NCI-H774 (cell line): ENCODE measurements at regions not wholly inside any gene's neighbourhood (a gene's known extent, or its start where the extent isn't known, plus 50 kb on each side); places are given as distances from the start of the nearest gene placed in this dataset.

Source experiments
- DNase-seq: peaks from one replicate; lab custom pipeline; 2025; lab: John Stamatoyannopoulos, UW

DNA sequence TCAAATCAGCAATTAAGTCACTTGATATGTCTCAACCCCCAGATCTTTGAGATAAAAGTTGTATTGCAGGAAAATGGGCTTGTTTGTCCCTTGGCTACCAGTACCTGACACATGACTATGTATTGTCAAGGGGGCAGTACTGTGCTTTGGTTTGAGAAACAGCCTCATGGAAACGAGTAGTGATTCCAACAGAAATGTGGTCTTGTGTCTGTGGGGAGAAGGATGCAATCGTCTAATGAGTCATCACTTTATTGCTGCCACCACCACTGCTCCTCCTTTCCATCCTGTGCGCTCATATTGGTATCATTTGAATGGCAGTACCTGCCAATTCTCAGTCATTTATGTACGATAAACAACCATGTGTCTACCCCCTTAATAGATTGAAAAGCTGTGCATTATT lies 72.8 kb upstream of the ARHGAP5 start:
- no peak for DNase-seq

DNA sequence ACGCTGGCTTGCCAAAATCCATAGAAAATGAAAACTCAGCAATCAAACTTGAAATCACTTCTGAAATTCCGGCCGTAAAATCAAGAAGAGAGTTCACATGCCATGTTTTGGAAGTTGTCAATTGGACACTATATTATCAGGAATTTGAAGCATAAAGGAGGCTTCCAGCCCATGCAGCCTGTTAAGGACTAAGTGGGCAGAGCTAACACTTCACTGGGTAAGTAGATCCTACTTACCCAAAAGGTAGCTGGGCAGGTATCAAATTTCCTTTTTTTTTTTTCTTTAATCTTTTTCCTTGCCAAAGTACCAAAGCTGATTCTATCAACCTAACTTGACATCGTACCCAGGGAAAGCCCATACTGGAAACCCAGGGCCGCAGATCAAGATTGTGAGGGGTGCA lies 71.5 kb upstream of the ARHGAP5 start:
- no peak for DNase-seq

DNA sequence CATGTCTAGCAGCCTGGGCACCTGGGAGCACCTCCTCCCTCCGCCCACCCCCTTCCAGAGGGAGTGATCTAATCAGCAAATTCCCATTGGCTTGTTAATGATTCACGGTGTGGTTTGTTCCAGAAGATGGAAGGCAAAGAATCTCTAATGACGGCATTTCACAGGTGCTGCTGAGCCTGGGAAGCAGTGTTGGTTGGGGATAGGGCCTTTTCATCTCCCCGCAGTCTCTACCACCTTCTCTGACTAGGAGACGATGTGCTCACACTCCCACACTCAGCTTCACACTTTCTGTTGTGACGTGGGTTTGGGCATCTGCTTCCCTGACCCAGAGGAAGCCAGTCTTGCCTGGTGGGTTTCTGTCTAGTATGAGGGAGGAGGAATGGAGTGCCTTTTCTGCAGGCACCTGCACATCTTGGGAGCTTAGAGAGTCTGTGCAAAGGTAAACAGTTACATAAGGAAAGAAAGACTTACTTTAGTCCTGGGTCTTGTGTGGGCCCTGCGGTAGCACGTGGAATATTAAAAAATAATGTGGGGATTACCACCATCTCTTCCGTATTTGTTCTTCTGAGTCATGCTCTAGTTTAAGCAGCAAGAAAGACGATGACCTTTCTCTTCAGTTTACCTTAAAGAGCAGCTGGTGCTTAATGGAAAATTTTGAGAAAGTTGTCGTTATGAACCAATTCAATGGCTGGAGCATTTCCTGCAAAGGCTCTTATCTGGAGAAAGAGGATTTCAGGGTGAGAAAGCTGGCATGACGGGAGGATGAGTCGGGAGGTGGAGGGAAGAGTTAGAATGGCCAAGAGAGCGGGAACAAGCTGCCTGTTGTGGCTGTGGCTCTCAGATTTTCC lies 70.6 kb upstream of the ARHGAP5 start:
- DNase-seq = no peak

GRCh38 chr14:32007755-32008362 lies 69.2 kb upstream of the ARHGAP5 start:
- no peak for DNase-seq

GRCh38 chr14:32008602-32009193 lies 68.4 kb upstream of the ARHGAP5 start:
- DNase-seq = no peak

- no peak for DNase-seq
Measured at GRCh38 chr14:32009221-32009975, 67.7 kb upstream of the ARHGAP5 start.

- DNase-seq = no peak
Measured at GRCh38 chr14:32009976-32010581, 67.0 kb upstream of the ARHGAP5 start.

- DNase-seq = no peak
Measured at GRCh38 chr14:32010604-32011125, 66.4 kb upstream of the ARHGAP5 start.

GRCh38 chr14:32011225-32011624 lies 65.9 kb upstream of the ARHGAP5 start:
- DNase-seq = no peak

GRCh38 chr14:32012062-32012461 lies 65.0 kb upstream of the ARHGAP5 start:
- no peak for DNase-seq

GRCh38 chr14:32012571-32012970 lies 64.5 kb upstream of the ARHGAP5 start:
- no peak for DNase-seq

GRCh38 chr14:32013083-32013482 lies 64.0 kb upstream of the ARHGAP5 start:
- DNase-seq = no peak

DNA sequence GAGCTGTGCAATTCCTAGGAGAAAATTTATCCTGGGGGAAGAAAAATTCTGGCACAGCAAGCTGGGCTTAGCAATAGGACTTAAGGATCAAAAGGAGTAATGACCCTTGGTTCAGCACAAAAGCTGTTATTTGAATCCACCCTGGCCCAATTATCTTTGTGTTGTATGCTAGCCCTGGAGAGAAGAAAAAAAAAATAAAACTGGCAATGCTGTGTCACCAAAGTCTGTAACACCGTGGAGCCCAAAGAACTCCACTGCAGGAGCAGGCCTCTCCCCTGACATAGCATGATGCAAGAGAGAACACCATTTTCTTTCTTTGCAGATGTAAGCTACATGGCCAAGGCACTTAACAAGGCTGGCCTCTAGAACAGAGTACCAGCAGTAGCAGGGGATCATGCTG lies 63.0 kb upstream of the ARHGAP5 start:
- DNase-seq = no peak

DNA sequence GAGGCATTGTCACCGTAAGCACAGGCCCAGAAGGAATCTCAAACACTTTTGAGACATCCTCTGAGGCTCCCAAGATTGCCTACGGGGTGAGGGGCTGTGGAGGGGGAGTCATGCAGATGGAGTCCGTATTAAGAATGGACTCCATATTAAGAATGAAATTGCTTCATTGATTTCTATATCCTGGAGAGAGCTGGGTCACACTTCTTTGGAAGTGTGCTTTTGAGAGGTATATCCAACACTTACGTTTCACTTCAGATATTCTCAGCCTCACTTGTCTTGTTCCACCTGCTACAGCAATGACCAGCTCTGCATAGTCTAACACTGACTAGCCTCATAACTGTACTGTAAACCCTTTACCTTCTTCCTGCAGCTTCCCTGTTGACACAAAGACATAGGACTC lies 62.6 kb upstream of the ARHGAP5 start:
- no peak for DNase-seq

DNA sequence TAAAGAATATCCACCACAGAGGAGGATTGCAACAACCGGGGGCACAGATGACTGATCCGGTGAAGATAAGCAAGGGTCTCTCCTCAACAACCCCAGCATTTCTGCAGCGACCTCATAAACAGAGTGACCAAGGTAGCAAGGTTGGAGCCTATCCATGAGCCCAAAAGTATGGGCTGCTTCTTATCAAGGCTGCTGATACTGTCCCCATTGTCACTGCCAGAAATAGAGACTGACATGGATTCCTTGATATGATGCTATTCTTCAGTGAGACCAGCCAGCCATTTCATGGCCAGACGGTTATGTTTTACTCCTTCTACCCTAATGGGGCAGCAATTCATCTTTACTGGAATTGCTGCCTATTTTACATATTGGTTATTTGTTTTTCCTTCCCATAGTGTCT lies 61.9 kb upstream of the ARHGAP5 start:
- DNase-seq = no peak

DNA sequence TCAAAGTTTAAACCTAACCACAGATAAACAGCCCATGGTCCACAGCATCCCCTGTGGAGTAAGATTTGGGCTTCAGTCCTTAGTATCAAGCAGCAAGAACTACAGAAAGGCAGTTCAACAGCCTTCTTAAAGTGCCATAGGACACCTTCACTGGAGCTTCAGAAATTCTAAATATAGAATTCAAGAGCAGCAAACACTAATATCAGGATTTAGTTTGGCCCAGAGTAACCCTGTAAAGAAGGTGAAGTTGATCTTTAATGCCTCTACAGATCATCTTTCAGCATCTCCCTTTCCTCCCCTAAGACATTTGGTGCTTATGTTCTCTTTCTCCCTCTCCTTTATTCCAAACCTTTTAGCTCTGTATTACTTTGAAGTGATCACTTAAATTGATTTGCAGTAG lies 59.5 kb upstream of the ARHGAP5 start:
- no peak for DNase-seq

- DNase-seq = no peak
Measured at GRCh38 chr14:32018391-32019092, 58.6 kb upstream of the ARHGAP5 start.

DNA sequence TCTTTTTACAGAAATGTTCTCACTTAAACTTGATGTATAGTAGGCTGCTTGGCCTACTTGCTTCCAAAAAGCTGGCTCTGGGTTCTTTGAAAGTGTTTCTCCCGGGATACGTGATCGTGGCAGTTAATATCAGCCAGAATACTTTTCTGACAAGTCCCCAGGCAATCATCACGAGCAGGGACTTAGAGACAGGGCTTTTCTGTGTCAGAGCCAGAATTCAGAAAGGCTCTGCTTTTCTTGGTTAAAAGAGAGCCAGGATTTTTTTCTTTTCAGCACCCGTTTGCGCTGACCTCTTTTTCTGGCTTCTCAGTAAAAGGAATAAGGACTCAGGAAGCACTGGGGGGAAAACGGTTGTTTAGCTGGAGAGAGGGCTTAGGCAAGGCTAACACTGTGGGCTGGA lies 57.8 kb upstream of the ARHGAP5 start:
- no peak for DNase-seq

- DNase-seq = no peak
Measured at GRCh38 chr14:32020882-32021281, 56.2 kb upstream of the ARHGAP5 start.

DNA sequence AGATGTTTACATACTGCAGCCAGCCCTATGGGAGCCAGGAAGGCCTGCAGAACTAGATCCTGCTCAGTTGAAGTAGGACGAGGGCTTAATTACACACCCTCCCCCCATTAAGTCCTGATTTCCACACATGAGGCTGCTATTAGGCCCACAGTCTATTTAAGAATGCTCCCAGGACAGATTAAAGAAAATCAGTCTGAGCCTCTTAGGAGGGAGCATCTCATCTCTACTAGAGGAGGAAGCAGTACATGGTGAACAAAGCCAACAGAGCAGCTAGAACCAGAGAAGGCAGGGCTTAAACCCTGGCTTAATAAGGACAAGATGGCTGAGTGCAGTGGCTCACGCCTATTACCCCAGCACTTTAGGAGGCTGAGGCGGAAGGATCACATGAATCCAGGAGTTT lies 55.8 kb upstream of the ARHGAP5 start:
- DNase-seq = no peak

DNA sequence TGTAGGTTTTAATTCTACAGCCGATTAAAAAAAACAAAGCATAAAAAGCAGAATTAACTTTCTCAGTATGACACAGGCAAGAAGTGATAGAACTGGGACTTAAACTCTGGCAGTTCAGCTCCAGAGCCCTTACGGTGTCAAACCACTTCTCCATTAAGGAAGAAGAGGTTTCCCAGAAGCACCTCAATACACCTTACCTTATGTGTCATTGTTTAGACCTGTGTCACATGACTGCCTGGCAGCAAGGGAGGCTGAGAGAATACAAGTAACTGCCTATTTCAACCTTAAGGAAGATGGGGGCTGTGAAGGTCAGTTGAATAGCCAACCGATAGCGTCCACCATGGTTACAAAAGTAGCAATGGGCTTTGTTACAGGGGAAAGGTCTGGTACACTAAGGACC lies 54.6 kb upstream of the ARHGAP5 start:
- DNase-seq = no peak
